ENCODE measurements at regions not wholly inside any gene's neighbourhood (a gene's known extent, or its start where the extent isn't known, plus 50 kb on each side); places are given as distances from the start of the nearest gene placed in this dataset.

GRCh38 chr16:66212428-66212827 is 154.1 kb upstream of the CDH5 start:
- DNase-seq (no peak), ATAC-seq (no peak)
- Histone ChIP-seq H3K36me3 (no peaks in the 10 kb centered on the region), H3K4me3 (no peak overlapping the region), H3K27me3 (peaks cover 0 to 9% (median 0%) of the 10 kb centered on the region in 7 donors), H3K27ac (no peak overlapping the region), H3K9me3 (no peaks in the 10 kb centered on the region), H3K4me1 (peaks cover 0 to 10% (median 0%) of the 10 kb centered on the region in 9 donors)
- 47 to 58% methylated on average over 6 of the region's 6 CpGs for WGBS, 2 donors
- intact Hi-C loops (cut with DNase I), result no loop called here
- no peak for TF ChIP-seq CTCF (IDR thresholded peaks at IDR 0.05)

- Histone ChIP-seq H3K27me3 (peaks cover 0 to 9% (median 0%) of the 10 kb centered on the region in 7 donors), H3K27ac (no peak overlapping the region), H3K9me3 (peaks cover 0 to under 1% (median 0%) of the 10 kb centered on the region in 11 donors), H3K4me1 (peaks cover 0 to 16% (median 0%) of the 10 kb centered on the region in 9 donors), H3K36me3 (no peaks in the 10 kb centered on the region), H3K4me3 (no peak overlapping the region)
- no peak for TF ChIP-seq CTCF (IDR thresholded peaks at IDR 0.05)
- ATAC-seq, result no peak
- no peak for DNase-seq
- WGBS, 2 donors, result 90 to 92% methylated on average over 10 of the region's 10 CpGs
- intact Hi-C loops (cut with DNase I), result no loop called here
Measured at GRCh38 chr16:66211651-66212050, 154.8 kb upstream of the CDH5 start.

GRCh38 chr16:66207883-66208265 is 158.6 kb upstream of the CDH5 start:
- 88 to 90% methylated on average over 5 of the region's 5 CpGs for WGBS, 2 donors

GRCh38 chr16:66207139-66207882 is 159.2 kb upstream of the CDH5 start:
- TF ChIP-seq CTCF (IDR thresholded peaks at IDR 0.05), result no peak
- DNase-seq (no peak), ATAC-seq (peak in 6 of 8 donors; percentile 37 to 69 (median 52))
- Histone ChIP-seq H3K4me3 (no peak overlapping the region), H3K27me3 (peaks cover 0 to 9% (median 0%) of the 10 kb centered on the region in 7 donors), H3K9me3 (peaks cover 0 to 4% (median 0%) of the 10 kb centered on the region in 11 donors), H3K4me1 (peaks cover 0 to 39% (median 0%) of the 10 kb centered on the region in 9 donors), H3K27ac (peak overlapping the region in 1 of 10 donors; percentile 80), H3K36me3 (no peaks in the 10 kb centered on the region)
- 78 to 86% methylated on average over 11 of the region's 11 CpGs for WGBS, 2 donors
- intact Hi-C loops (cut with DNase I), result no loop called here

More at GRCh38 chr16:66207883-66208265, 158.6 kb upstream of the CDH5 start:
- no peak for DNase-seq
- Histone ChIP-seq H3K4me3 (no peak overlapping the region), H3K4me1 (peaks cover 0 to 39% (median 0%) of the 10 kb centered on the region in 9 donors), H3K27ac (peak overlapping the region in 1 of 10 donors; percentile 80), H3K36me3 (no peaks in the 10 kb centered on the region), H3K27me3 (peaks cover 0 to 9% (median 0%) of the 10 kb centered on the region in 7 donors), H3K9me3 (peaks cover 0 to 4% (median 0%) of the 10 kb centered on the region in 11 donors)
- intact Hi-C loops (cut with DNase I), result no loop called here
- TF ChIP-seq CTCF (IDR thresholded peaks at IDR 0.05), result no peak
- no peak for ATAC-seq
